Fibroblast of peridontal ligament (primary cell): ENCODE measurements at regions not wholly inside any gene's neighbourhood (a gene's known extent, or its start where the extent isn't known, plus 50 kb on each side); places are given as distances from the start of the nearest gene placed in this dataset.
A peak's percentile ranks its signal among the peaks of the same experiment; 100 is the strongest.

Source experiments
- DNase-seq: peaks from one replicate; pipeline ENCODE4 v3.0.0-alpha.2; 2010; ENCODE audit errors: extremely low read depth

DNA sequence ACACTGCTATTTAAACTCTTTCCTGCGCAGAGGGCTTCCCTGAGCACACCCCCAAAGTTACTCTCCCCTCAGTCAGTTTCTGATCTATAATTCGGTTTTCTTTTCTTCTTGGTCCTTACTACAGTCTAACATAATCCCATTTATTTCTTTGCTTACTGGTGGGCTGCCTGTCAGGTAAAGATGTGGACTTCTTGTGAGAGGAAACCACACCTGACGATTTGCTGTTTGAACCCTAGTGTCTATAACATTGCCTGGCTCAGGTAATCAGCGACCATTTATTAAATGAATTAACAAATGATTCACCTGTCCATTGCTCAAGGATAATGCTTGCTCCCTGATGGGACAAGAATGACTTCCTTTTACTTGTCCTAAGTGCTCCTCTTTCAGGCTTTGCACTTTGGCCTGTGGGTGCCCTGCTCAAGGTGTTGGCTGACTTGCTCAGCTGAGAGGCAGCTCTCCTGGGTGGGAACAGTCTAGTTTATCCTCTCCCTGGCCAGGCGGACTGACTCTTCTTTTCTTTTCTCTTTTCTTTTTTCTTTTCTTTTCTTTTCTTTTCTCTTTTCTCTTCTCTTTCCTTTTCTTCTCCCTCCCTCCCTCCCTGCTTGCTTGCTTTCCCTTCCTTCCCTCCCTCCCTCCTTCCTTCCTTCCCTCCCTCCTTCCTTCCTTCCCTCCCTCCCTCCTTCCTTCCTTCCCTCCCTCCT, 233.1 kb downstream of the BCAS1 start:
- no peak for DNase-seq

GRCh38 chr20:53834749-53835148, 235.6 kb downstream of the BCAS1 start:
- no peak for DNase-seq

- DNase-seq = no peak
These were observed 236.3 kb downstream of the BCAS1 start for GRCh38 chr20:53834062-53834442.

- no peak for DNase-seq
These were observed 236.9 kb downstream of the BCAS1 start for GRCh38 chr20:53833333-53834061.

GRCh38 chr20:53832499-53832898, 237.9 kb downstream of the BCAS1 start:
- DNase-seq = no peak

- peak; percentile 65 for DNase-seq
These were observed 238.2 kb upstream of the ZNF217 start for GRCh38 chr20:53831812-53832211.

- no peak for DNase-seq
These were observed 237.6 kb upstream of the ZNF217 start for GRCh38 chr20:53831228-53831627.

DNA sequence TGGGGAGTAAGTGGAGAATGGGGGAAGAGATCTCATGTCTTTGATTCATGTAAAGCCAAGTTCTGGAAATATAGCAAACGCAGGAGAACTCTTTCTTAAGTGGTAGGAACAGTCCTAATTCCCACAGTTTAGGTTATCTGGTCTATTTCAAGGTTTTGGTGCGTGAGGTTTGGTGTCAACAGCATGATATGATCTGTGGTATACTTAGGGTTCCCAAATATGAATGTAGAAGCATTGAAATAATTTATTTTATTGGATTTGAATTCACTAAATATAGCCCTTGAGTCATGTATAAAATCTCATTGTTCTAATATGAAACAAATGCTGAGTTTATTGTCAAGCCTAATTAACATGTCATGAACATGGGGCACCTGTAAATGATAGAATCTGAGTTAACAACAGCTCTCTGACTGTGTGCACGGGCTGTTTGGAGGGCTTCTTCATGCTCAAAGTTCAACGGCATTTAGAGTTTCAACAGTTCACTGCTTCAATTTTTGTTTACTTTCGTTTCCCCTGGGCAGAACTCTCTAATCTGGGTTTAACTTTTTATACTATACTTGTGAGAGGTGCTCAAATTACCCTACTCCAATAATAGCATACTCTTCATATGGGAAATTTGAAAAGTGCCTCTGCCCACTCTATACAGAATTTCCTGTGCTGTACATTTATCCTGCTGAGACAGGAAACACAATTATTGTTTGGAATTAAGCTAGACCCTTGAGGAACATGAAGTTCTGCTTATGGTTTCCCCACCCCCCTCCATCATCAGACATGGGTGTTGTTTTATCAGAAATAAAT, 236.3 kb upstream of the ZNF217 start:
- DNase-seq = peak; percentile 80

- peak; percentile 99 for DNase-seq
These were observed 235.7 kb upstream of the ZNF217 start for GRCh38 chr20:53829255-53829723.

- peak; percentile 96 for DNase-seq
These were observed 235.1 kb upstream of the ZNF217 start for GRCh38 chr20:53828682-53829254.

DNA sequence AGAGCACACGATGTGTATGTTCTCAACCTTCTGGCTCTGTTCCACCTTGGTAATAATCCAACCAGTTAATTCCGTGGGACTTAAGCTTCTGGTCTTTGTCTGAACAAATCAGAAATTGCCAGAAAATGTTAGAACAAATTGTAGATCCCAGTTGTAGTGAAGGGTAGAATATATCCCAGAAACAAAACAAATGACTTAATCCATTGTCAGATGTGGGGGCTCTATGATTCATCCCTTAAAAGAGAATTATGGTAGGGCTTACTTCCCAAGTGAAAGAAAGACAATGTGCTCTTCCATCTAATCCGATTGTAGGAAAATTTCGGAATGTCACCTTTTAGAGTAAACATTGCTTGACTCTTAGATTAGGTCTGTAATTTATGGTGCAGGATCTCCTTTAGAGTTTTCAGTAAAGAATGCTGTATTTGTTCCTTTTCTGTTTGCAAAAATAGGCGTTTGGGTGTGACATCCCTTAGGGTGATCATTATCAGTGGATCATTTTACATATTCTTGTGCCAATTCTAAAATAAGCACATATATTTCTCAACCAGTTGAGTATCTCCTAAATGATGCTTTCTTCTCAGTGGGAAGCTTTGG, 234.5 kb upstream of the ZNF217 start:
- DNase-seq = peak; percentile 99

- no peak for DNase-seq
These were observed 233.9 kb upstream of the ZNF217 start for GRCh38 chr20:53827292-53828087.

GRCh38 chr20:53826597-53827291, 233.1 kb upstream of the ZNF217 start:
- no peak for DNase-seq

DNA sequence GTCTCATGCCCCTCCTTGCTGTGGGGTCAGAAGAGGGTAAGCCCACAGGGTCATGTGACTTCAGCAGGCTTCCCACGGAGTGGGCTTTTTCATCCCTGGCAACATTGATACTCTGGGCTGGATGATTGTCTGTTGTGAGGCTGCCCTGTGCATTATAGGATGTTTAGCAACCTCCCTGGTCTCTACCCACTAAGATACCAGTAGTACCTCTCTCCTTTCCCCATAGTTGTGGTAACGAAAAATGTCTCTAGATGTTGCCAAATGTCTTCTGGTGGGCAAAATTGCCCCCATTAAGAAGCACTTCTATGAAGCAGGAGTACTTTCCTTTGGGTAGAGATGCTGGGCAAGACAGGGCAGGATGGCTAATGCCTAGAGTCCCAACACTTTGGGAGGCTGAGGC, 232.5 kb upstream of the ZNF217 start:
- DNase-seq = no peak

DNA sequence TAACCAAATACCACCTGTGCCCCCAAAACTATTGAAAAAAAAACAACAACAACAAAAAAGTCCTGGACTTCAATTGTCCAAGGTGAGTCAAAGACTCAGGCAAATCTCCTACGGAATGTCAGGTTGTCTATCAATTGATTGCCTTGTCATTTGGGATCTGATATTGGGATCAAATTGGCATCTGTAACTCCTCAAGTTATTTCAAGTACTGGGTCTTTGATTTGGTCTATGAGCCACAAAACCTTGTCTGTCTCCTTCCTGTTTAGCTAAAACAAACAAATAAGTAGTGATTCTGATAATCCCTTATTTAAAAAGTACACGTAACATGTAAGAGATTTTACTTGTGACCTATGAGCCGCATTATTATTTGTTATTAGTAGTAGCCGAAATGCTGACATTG, 231.6 kb upstream of the ZNF217 start:
- DNase-seq = no peak

DNA sequence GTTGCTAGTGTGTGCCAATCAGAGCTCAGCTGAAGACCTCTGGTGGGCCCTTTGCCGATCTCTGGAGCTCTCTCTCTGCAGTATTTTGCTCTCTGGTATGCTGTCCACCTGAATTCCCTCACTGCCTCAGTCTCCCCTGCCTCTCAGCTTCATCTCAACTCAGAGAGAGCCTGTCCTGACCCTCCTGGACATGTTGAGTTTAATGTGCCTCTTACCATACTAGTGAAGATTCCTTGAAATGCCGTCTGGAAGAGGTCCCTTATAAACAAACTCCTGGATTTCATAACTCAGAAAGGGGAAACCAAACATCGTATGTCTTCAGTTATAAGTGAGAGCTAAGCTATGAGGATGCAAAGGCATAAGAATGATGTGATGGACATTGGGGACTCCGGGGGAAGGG, 231.1 kb upstream of the ZNF217 start:
- DNase-seq = peak; percentile 61

GRCh38 chr20:53823121-53823764, 229.6 kb upstream of the ZNF217 start:
- no peak for DNase-seq

GRCh38 chr20:53822534-53822933, 228.9 kb upstream of the ZNF217 start:
- no peak for DNase-seq

DNA sequence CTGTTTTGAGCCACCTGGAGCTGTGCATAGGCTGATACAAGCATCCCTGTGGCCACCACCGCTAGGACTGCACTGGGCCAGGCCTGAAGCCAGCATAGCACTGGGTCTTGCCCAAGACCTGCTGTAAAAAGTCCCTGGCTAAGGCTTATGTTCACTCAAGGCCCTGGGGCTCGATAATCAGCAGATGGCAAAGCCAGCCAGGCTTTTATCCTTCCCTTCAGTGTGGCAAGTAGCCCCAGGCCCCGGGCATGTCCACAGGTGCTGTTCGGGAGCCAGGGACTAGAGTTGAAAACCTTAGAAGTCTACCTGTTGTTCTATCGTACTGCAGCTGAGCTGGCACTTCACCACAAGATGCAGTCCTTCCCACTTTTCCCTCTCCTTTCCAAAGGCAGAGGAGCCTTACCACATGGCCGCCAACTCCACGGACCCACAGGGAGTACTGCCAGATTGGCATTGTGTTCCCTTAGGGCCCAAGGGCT, 226.4 kb upstream of the ZNF217 start:
- no peak for DNase-seq
